ENCODE measurements at regions not wholly inside any gene's neighbourhood (a gene's known extent, or its start where the extent isn't known, plus 50 kb on each side); places are given as distances from the start of the nearest gene placed in this dataset.
"Not testable (repeated sequence)": the region's sequence is repeated elsewhere in the genome, so short reads cannot be mapped to it uniquely, and the experiment has no call there.

- TF ChIP-seq, protein P1, sequence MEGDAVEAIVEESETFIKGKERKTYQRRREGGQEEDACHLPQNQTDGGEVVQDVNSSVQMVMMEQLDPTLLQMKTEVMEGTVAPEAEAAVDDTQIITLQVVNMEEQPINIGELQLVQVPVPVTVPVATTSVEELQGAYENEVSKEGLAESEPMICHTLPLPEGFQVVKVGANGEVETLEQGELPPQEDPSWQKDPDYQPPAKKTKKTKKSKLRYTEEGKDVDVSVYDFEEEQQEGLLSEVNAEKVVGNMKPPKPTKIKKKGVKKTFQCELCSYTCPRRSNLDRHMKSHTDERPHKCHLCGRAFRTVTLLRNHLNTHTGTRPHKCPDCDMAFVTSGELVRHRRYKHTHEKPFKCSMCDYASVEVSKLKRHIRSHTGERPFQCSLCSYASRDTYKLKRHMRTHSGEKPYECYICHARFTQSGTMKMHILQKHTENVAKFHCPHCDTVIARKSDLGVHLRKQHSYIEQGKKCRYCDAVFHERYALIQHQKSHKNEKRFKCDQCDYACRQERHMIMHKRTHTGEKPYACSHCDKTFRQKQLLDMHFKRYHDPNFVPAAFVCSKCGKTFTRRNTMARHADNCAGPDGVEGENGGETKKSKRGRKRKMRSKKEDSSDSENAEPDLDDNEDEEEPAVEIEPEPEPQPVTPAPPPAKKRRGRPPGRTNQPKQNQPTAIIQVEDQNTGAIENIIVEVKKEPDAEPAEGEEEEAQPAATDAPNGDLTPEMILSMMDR (IDR thresholded peaks at IDR 0.05): not testable (repeated sequence)
- not testable (repeated sequence) for TF ChIP-seq POLR2A (IDR thresholded peaks at IDR 0.05)
These were observed 88.5 kb upstream of the ZSCAN2 start for GRCh38 chr15:84512324-84512723.
